Central memory CD8-positive, alpha-beta T cell (primary cell): ENCODE measurements at regions not wholly inside any gene's neighbourhood (a gene's known extent, or its start where the extent isn't known, plus 50 kb on each side); places are given as distances from the start of the nearest gene placed in this dataset.

Experiments used
- ATAC-seq: fragments of 150-1000 bp; cut with Tn5 transposase; replicated peaks from 2 replicates; pipeline ENCODE4 v1.10.0; 2022; ENCODE audit warnings: mild to moderate bottlenecking, moderate FRiP score, moderate number of reproducible peaks; ENCODE audit not compliant: poor library complexity, severe bottlenecking; ENCODE audit errors: extremely low read depth
- DNase-seq, 2 donors: peaks; one replicate each; pipeline ENCODE4 v3.0.0; 2021; ENCODE audit warnings: low spot score in 2 of 2
- H3K27ac Mint-ChIP-seq: one replicate; pipeline ENCODE4 v1.8.0; 2022; ENCODE audit warnings: low read depth, mild to moderate bottlenecking, moderate library complexity, mixed read lengths
- H3K27me3 Mint-ChIP-seq: one replicate; pipeline ENCODE4 v1.8.0; 2022; ENCODE audit warnings: mixed read lengths
- H3K36me3 Mint-ChIP-seq: one replicate; pipeline ENCODE4 v1.8.0; 2022; ENCODE audit warnings: mild to moderate bottlenecking, moderate library complexity, mixed read lengths; ENCODE audit not compliant: insufficient read depth
- H3K4me1 Mint-ChIP-seq: one replicate; pipeline ENCODE4 v1.8.0; 2022; ENCODE audit warnings: mixed read lengths
- H3K4me3 Mint-ChIP-seq: one replicate; pipeline ENCODE4 v1.8.0; 2022; ENCODE audit warnings: mild to moderate bottlenecking, moderate library complexity, mixed read lengths
- H3K9me3 Mint-ChIP-seq: one replicate; pipeline ENCODE4 v1.8.0; 2022; ENCODE audit warnings: mixed read lengths

GRCh38 chr21:16863908-16864307 is 648.9 kb upstream of the CXADR start:
- Mint-ChIP-seq H3K4me3 (no peak overlapping the region), H3K4me1 (no peaks in the 10 kb centered on the region), H3K27ac (no peak overlapping the region), H3K36me3 (peaks cover 2% of the 10 kb centered on the region), H3K9me3 (no peaks in the 10 kb centered on the region), H3K27me3 (no peaks in the 10 kb centered on the region)
- ATAC-seq: no peak
- DNase-seq: no peak

GRCh38 chr21:16865632-16866031 is 647.2 kb upstream of the CXADR start:
- no peaks in the 10 kb centered on the region for H3K27me3 Mint-ChIP-seq
- no peak overlapping the region for H3K27ac Mint-ChIP-seq
- ATAC-seq (no peak), DNase-seq (no peak)
- no peak overlapping the region for H3K4me3 Mint-ChIP-seq
- H3K9me3 Mint-ChIP-seq: no peaks in the 10 kb centered on the region
- peaks cover 2% of the 10 kb centered on the region for H3K36me3 Mint-ChIP-seq
- no peaks in the 10 kb centered on the region for H3K4me1 Mint-ChIP-seq

- Mint-ChIP-seq H3K27me3 (no peaks in the 10 kb centered on the region), H3K4me3 (no peak overlapping the region), H3K36me3 (peaks cover 2% of the 10 kb centered on the region), H3K9me3 (no peaks in the 10 kb centered on the region), H3K27ac (no peak overlapping the region), H3K4me1 (no peaks in the 10 kb centered on the region)
- ATAC-seq (no peak), DNase-seq (no peak)
Observed at GRCh38 chr21:16866851-16867250, 646.0 kb upstream of the CXADR start.

GRCh38 chr21:16870103-16870502 is 642.7 kb upstream of the CXADR start:
- H3K9me3 Mint-ChIP-seq: peaks cover 5% of the 10 kb centered on the region
- no peak overlapping the region for H3K4me3 Mint-ChIP-seq
- no peaks in the 10 kb centered on the region for H3K27me3 Mint-ChIP-seq
- no peak overlapping the region for H3K27ac Mint-ChIP-seq
- no peaks in the 10 kb centered on the region for H3K4me1 Mint-ChIP-seq
- DNase-seq (no peak), ATAC-seq (no peak)
- H3K36me3 Mint-ChIP-seq: peaks cover 2% of the 10 kb centered on the region

GRCh38 chr21:16872616-16873015 is 640.2 kb upstream of the CXADR start:
- Mint-ChIP-seq H3K4me1 (no peaks in the 10 kb centered on the region), H3K27ac (no peak overlapping the region), H3K9me3 (peaks cover 7% of the 10 kb centered on the region), H3K4me3 (no peak overlapping the region), H3K27me3 (no peaks in the 10 kb centered on the region), H3K36me3 (no peaks in the 10 kb centered on the region)
- ATAC-seq (no peak), DNase-seq (no peak)

GRCh38 chr21:16873176-16873575 is 639.7 kb upstream of the CXADR start:
- no peaks in the 10 kb centered on the region for H3K4me1 Mint-ChIP-seq
- ATAC-seq (no peak), DNase-seq (no peak)
- H3K27me3 Mint-ChIP-seq: no peaks in the 10 kb centered on the region
- H3K9me3 Mint-ChIP-seq: peaks cover 11% of the 10 kb centered on the region
- no peak overlapping the region for H3K27ac Mint-ChIP-seq
- H3K36me3 Mint-ChIP-seq: no peaks in the 10 kb centered on the region
- no peak overlapping the region for H3K4me3 Mint-ChIP-seq

- Mint-ChIP-seq H3K27ac (no peak overlapping the region), H3K9me3 (peaks cover 11% of the 10 kb centered on the region), H3K27me3 (no peaks in the 10 kb centered on the region), H3K4me3 (no peak overlapping the region), H3K36me3 (no peaks in the 10 kb centered on the region), H3K4me1 (no peaks in the 10 kb centered on the region)
- ATAC-seq (no peak), DNase-seq (no peak)
Observed at GRCh38 chr21:16873596-16873995, 639.2 kb upstream of the CXADR start.

- DNase-seq: no peak
- no peak overlapping the region for H3K27ac Mint-ChIP-seq
- H3K27me3 Mint-ChIP-seq: no peaks in the 10 kb centered on the region
- no peak overlapping the region for H3K4me3 Mint-ChIP-seq
- no peaks in the 10 kb centered on the region for H3K4me1 Mint-ChIP-seq
- H3K36me3 Mint-ChIP-seq: no peaks in the 10 kb centered on the region
- no peak for ATAC-seq
- H3K9me3 Mint-ChIP-seq: peaks cover 37% of the 10 kb centered on the region
Observed at GRCh38 chr21:16879479-16879878, 633.4 kb upstream of the CXADR start.

- Mint-ChIP-seq H3K9me3 (peaks cover 20% of the 10 kb centered on the region), H3K4me1 (no peaks in the 10 kb centered on the region), H3K4me3 (no peak overlapping the region), H3K36me3 (peaks cover 3% of the 10 kb centered on the region), H3K27ac (no peak overlapping the region), H3K27me3 (no peaks in the 10 kb centered on the region)
- DNase-seq (no peak), ATAC-seq (no peak)
Observed at GRCh38 chr21:16891821-16892220, 621.0 kb upstream of the CXADR start.

- Mint-ChIP-seq H3K4me1 (no peaks in the 10 kb centered on the region), H3K9me3 (peaks cover 5% of the 10 kb centered on the region), H3K36me3 (no peaks in the 10 kb centered on the region), H3K27ac (no peak overlapping the region), H3K27me3 (no peaks in the 10 kb centered on the region), H3K4me3 (no peak overlapping the region)
- ATAC-seq (no peak), DNase-seq (no peak)
Observed at GRCh38 chr21:16900685-16901084, 612.2 kb upstream of the CXADR start.

GRCh38 chr21:16908077-16908476 is 604.8 kb upstream of the CXADR start:
- H3K36me3 Mint-ChIP-seq: no peaks in the 10 kb centered on the region
- H3K27me3 Mint-ChIP-seq: no peaks in the 10 kb centered on the region
- peaks cover 6% of the 10 kb centered on the region for H3K9me3 Mint-ChIP-seq
- H3K27ac Mint-ChIP-seq: no peak overlapping the region
- no peak for ATAC-seq
- DNase-seq: no peak
- H3K4me3 Mint-ChIP-seq: no peak overlapping the region
- H3K4me1 Mint-ChIP-seq: no peaks in the 10 kb centered on the region

GRCh38 chr21:16910435-16911165 is 602.2 kb upstream of the CXADR start:
- Mint-ChIP-seq H3K36me3 (no peaks in the 10 kb centered on the region), H3K27ac (no peak overlapping the region), H3K27me3 (no peaks in the 10 kb centered on the region), H3K4me1 (no peaks in the 10 kb centered on the region), H3K4me3 (no peak overlapping the region), H3K9me3 (peaks cover 18% of the 10 kb centered on the region)
- DNase-seq (no peak), ATAC-seq (no peak)

GRCh38 chr21:16911166-16911607 is 601.7 kb upstream of the CXADR start:
- ATAC-seq (no peak), DNase-seq (no peak)
- no peak overlapping the region for H3K27ac Mint-ChIP-seq
- H3K27me3 Mint-ChIP-seq: no peaks in the 10 kb centered on the region
- H3K4me3 Mint-ChIP-seq: no peak overlapping the region
- no peaks in the 10 kb centered on the region for H3K4me1 Mint-ChIP-seq
- H3K9me3 Mint-ChIP-seq: peaks cover 18% of the 10 kb centered on the region
- no peaks in the 10 kb centered on the region for H3K36me3 Mint-ChIP-seq
